ENCODE measurements at regions not wholly inside any gene's neighbourhood (a gene's known extent, or its start where the extent isn't known, plus 50 kb on each side); places are given as distances from the start of the nearest gene placed in this dataset.

GRCh38 chr14:25226214-25226613 is 176.3 kb upstream of the STXBP6 start:
- Histone ChIP-seq H3K79me2 (ENCODE audit: insufficient read depth, low read length) (no peaks in the 10 kb centered on the region), H3K4me3 (ENCODE audit: insufficient read depth, low read length, poor library complexity, severe bottlenecking) (no peak overlapping the region), H3F3A (ENCODE audit: insufficient read depth) (no peaks in the 10 kb centered on the region), H3K9me2 (replicated peaks; ENCODE audit: insufficient read depth, low read length) (no peaks in the 10 kb centered on the region), H3K27ac (ENCODE audit: low read depth, low read length) (no peak overlapping the region), H3K36me3 (ENCODE audit: low read length) (no peaks in the 10 kb centered on the region), H3K9ac (ENCODE audit: low read length) (no peak overlapping the region), H3K9me3 (ENCODE audit: insufficient read depth, low read length) (no peaks in the 10 kb centered on the region), H3K27me3 (ENCODE audit: low read length) (no peaks in the 10 kb centered on the region), H4K20me1 (ENCODE audit: low read depth, low read length) (no peaks in the 10 kb centered on the region), H2AFZ (ENCODE audit: low read depth, low read length, severe bottlenecking) (no peak overlapping the region), H3K4me2 (ENCODE audit: low read depth, low read length, poor library complexity, severe bottlenecking) (no peak overlapping the region)
- TF ChIP-seq, protein P1, sequence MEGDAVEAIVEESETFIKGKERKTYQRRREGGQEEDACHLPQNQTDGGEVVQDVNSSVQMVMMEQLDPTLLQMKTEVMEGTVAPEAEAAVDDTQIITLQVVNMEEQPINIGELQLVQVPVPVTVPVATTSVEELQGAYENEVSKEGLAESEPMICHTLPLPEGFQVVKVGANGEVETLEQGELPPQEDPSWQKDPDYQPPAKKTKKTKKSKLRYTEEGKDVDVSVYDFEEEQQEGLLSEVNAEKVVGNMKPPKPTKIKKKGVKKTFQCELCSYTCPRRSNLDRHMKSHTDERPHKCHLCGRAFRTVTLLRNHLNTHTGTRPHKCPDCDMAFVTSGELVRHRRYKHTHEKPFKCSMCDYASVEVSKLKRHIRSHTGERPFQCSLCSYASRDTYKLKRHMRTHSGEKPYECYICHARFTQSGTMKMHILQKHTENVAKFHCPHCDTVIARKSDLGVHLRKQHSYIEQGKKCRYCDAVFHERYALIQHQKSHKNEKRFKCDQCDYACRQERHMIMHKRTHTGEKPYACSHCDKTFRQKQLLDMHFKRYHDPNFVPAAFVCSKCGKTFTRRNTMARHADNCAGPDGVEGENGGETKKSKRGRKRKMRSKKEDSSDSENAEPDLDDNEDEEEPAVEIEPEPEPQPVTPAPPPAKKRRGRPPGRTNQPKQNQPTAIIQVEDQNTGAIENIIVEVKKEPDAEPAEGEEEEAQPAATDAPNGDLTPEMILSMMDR (IDR thresholded peaks at IDR 0.05; ENCODE audit: insufficient read depth, low read length, poor library complexity, severe bottlenecking): no peak
- TF ChIP-seq EZH2phosphoT487 (conservative IDR thresholded peaks at IDR 0.05; ENCODE audit: low read length): no peak

GRCh38 chr14:25222256-25222655 is 172.3 kb upstream of the STXBP6 start:
- H3K9me3 ChIP-seq (ENCODE audit: insufficient read depth, low read length): no peaks in the 10 kb centered on the region
- H3K4me2 ChIP-seq (ENCODE audit: low read depth, low read length, poor library complexity, severe bottlenecking): no peak overlapping the region
- H3K27me3 ChIP-seq (ENCODE audit: low read length): no peaks in the 10 kb centered on the region

DNA sequence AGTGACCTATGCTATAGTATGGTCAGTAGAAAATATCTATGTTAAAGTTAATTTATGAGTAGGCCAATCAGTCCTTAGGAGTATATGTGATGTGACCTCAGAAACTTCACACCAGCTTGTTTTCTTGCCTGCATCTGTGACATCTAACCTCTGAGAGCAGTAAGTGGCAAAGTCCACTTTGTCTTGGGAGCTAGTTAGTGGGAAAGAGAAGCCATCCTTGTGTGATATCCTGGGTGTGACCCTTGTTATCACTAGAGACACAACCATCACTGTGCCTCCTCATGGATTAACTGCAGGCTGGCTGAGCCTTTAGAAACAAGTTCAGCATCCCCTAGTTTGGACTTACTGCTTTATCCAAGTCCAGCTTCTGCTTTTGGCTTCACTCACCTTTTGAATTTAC is 170.6 kb upstream of the STXBP6 start:
- Histone ChIP-seq H3K4me2 (ENCODE audit: low read depth, low read length, poor library complexity, severe bottlenecking) (no peak overlapping the region), H3K79me2 (ENCODE audit: insufficient read depth, low read length) (no peaks in the 10 kb centered on the region), H3K36me3 (ENCODE audit: low read length) (no peaks in the 10 kb centered on the region), H3F3A (ENCODE audit: insufficient read depth) (no peaks in the 10 kb centered on the region), H4K20me1 (ENCODE audit: low read depth, low read length) (no peaks in the 10 kb centered on the region), H3K4me3 (ENCODE audit: insufficient read depth, low read length, poor library complexity, severe bottlenecking) (no peak overlapping the region), H3K27ac (ENCODE audit: low read depth, low read length) (no peak overlapping the region), H3K9me2 (replicated peaks; ENCODE audit: insufficient read depth, low read length) (no peaks in the 10 kb centered on the region), H2AFZ (ENCODE audit: low read depth, low read length, severe bottlenecking) (no peak overlapping the region), H3K9me3 (ENCODE audit: insufficient read depth, low read length) (no peaks in the 10 kb centered on the region), H3K9ac (ENCODE audit: low read length) (no peak overlapping the region), H3K27me3 (ENCODE audit: low read length) (no peaks in the 10 kb centered on the region)
- no peak for TF ChIP-seq EZH2phosphoT487 (conservative IDR thresholded peaks at IDR 0.05; ENCODE audit: low read length)
- TF ChIP-seq, protein P1 (IDR thresholded peaks at IDR 0.05; ENCODE audit: insufficient read depth, low read length, poor library complexity, severe bottlenecking): no peak

More at GRCh38 chr14:25222256-25222655, 172.3 kb upstream of the STXBP6 start:
- no peaks in the 10 kb centered on the region for H3F3A ChIP-seq (ENCODE audit: insufficient read depth)
- H3K36me3 ChIP-seq (ENCODE audit: low read length): no peaks in the 10 kb centered on the region
- H3K9me2 ChIP-seq (replicated peaks; ENCODE audit: insufficient read depth, low read length): no peaks in the 10 kb centered on the region
- no peaks in the 10 kb centered on the region for H3K79me2 ChIP-seq (ENCODE audit: insufficient read depth, low read length)
- TF ChIP-seq EZH2phosphoT487 (conservative IDR thresholded peaks at IDR 0.05; ENCODE audit: low read length): no peak
- TF ChIP-seq, protein P1 (IDR thresholded peaks at IDR 0.05; ENCODE audit: insufficient read depth, low read length, poor library complexity, severe bottlenecking): no peak
- H2AFZ ChIP-seq (ENCODE audit: low read depth, low read length, severe bottlenecking): no peak overlapping the region
- no peaks in the 10 kb centered on the region for H4K20me1 ChIP-seq (ENCODE audit: low read depth, low read length)
- no peak overlapping the region for H3K4me3 ChIP-seq (ENCODE audit: insufficient read depth, low read length, poor library complexity, severe bottlenecking)
- H3K27ac ChIP-seq (ENCODE audit: low read depth, low read length): no peak overlapping the region
- no peak overlapping the region for H3K9ac ChIP-seq (ENCODE audit: low read length)
